ENCODE measurements at regions not wholly inside any gene's neighbourhood (a gene's known extent, or its start where the extent isn't known, plus 50 kb on each side); places are given as distances from the start of the nearest gene placed in this dataset.

DNA sequence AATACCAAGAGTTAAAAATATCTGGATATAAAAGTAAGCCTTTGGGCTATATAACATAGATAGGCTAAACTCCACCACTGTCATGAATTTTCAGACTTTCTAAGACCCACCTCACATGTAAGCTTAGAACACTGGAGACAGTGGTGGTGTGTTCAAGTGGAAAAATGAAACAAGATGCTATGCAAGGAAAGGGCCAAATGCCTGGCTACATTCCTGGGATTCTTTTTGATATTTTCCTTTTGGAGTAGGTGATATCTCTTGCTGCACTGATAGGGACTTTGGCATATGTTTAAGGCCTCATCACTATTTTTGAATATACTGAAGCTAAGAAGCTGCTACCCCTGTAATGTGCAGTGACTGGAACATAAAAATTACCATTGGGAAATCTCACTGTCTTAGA lies 341.3 kb downstream of the SLC16A7 start:
- TF ChIP-seq, protein P1, sequence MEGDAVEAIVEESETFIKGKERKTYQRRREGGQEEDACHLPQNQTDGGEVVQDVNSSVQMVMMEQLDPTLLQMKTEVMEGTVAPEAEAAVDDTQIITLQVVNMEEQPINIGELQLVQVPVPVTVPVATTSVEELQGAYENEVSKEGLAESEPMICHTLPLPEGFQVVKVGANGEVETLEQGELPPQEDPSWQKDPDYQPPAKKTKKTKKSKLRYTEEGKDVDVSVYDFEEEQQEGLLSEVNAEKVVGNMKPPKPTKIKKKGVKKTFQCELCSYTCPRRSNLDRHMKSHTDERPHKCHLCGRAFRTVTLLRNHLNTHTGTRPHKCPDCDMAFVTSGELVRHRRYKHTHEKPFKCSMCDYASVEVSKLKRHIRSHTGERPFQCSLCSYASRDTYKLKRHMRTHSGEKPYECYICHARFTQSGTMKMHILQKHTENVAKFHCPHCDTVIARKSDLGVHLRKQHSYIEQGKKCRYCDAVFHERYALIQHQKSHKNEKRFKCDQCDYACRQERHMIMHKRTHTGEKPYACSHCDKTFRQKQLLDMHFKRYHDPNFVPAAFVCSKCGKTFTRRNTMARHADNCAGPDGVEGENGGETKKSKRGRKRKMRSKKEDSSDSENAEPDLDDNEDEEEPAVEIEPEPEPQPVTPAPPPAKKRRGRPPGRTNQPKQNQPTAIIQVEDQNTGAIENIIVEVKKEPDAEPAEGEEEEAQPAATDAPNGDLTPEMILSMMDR (conservative IDR thresholded peaks at IDR 0.05) = no peak
- no peak overlapping the region for H3K27ac Mint-ChIP-seq (ENCODE audit: unreplicated experiment)
- H3K9me3 Mint-ChIP-seq = peaks cover 2% of the 10 kb centered on the region
- H3K4me1 Mint-ChIP-seq = no peaks in the 10 kb centered on the region
- no peaks in the 10 kb centered on the region for H3K36me3 Mint-ChIP-seq (ENCODE audit: low read depth)
- H3K27me3 Mint-ChIP-seq (ENCODE audit: low read depth) = no peaks in the 10 kb centered on the region
- DNase-seq (ENCODE audit: low read depth, low spot score) = no peak
- no peak overlapping the region for H3K4me3 Mint-ChIP-seq

DNA sequence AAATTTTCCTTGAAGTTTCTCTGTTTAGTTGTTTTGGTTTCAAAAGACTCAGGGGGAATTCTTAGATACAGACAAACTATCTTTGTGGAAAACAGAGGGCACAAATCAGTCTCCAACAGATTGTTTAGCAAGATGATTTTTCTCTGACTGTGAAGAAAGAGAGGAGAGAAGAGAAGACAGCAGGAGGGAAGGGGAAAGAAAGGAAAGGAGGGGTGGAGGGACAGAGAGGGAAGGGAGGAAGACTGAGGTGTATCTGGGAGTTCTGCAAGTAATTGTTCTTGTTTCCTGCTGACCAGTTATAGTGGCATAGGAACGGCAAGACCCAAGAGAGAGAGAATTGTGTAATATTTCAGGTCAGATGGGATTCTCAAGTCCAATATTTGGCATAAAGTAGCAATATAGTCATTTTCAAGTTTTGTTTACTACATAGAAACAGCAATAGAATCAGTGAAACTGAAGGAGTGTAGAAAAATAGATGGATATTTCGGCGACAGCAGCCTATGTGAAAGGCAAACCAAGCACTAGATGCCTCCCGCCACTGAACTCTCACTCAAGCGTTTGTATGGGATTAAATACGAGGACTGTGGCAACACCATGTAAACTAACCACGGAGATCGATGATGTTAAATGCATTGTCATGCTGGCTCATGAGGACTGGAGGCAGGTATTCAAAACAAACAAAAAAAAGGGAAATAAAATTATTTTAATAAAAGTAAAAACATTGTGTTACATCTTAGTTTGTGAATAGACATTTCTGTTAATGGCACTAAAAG lies 342.5 kb downstream of the SLC16A7 start:
- Mint-ChIP-seq H3K4me3 (no peak overlapping the region), H3K27ac (ENCODE audit: unreplicated experiment) (no peak overlapping the region), H3K27me3 (ENCODE audit: low read depth) (no peaks in the 10 kb centered on the region), H3K36me3 (ENCODE audit: low read depth) (no peaks in the 10 kb centered on the region), H3K9me3 (peaks cover 2% of the 10 kb centered on the region), H3K4me1 (no peaks in the 10 kb centered on the region)
- DNase-seq (ENCODE audit: low read depth, low spot score) = no peak
- TF ChIP-seq, protein P1 (conservative IDR thresholded peaks at IDR 0.05) = no peak

DNA sequence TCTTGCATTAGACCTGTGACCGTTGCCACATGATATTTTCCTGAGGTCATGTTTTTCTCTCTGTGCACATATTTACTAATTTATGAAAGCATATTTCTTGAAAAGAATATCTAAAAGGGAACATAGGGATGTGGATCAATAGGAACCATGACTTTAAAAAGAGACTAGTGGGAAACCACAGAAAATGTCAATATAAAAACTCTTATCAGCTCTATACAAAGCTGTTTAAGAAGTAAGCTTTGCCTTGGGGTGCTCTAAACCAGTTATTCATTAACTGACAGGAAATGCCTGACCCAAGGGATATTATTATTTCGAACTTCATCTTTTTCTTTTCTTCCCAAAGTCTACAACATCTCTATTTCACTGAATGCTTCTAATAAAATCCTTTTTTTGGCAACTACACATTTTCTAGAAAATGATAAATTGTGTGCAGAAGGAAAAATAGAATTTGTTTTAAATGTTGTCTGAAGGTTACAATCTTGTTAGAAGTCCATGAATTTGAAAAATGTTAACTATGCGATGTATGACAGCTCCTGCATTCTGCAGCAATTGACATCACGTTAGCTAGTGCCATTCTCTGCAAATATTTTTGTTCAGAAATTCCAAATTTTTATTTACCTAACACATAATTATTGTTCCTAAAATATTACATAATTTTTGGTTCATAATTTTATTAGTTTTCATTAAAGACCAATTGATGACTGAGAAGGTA lies 345.0 kb downstream of the SLC16A7 start:
- H3K4me3 Mint-ChIP-seq = no peak overlapping the region
- TF ChIP-seq, protein P1 (conservative IDR thresholded peaks at IDR 0.05) = no peak

DNA sequence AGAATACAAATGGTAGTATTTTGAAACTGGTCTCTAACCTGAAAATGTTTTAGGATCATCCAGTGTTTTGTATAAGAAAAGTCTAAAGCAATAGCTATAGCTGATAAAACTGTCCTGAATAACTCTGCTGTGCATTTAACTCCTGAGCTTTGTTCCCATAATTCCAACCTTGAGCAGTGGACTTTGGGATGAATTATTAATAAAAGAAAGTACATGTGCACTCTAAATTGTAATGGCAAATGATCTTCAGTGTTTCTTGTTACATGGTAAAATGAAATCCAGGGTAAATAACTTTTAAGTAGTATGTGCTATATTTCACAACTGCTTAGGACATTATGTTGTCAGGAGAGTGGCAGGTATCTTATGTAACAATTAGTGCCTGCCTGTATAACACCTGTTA lies 345.6 kb downstream of the SLC16A7 start:
- Mint-ChIP-seq H3K4me3 (no peak overlapping the region), H3K4me1 (no peaks in the 10 kb centered on the region), H3K9me3 (peaks cover 3% of the 10 kb centered on the region), H3K27me3 (ENCODE audit: low read depth) (no peaks in the 10 kb centered on the region), H3K27ac (ENCODE audit: unreplicated experiment) (no peak overlapping the region), H3K36me3 (ENCODE audit: low read depth) (no peaks in the 10 kb centered on the region)
- TF ChIP-seq, protein P1 (conservative IDR thresholded peaks at IDR 0.05) = no peak
- DNase-seq (ENCODE audit: low read depth, low spot score) = no peak

More for the DNA sequence above, 345.0 kb downstream of the SLC16A7 start:
- Mint-ChIP-seq H3K27ac (ENCODE audit: unreplicated experiment) (no peak overlapping the region), H3K4me1 (no peaks in the 10 kb centered on the region), H3K36me3 (ENCODE audit: low read depth) (no peaks in the 10 kb centered on the region), H3K27me3 (ENCODE audit: low read depth) (no peaks in the 10 kb centered on the region), H3K9me3 (peaks cover 3% of the 10 kb centered on the region)
- no peak for DNase-seq (ENCODE audit: low read depth, low spot score)

DNA sequence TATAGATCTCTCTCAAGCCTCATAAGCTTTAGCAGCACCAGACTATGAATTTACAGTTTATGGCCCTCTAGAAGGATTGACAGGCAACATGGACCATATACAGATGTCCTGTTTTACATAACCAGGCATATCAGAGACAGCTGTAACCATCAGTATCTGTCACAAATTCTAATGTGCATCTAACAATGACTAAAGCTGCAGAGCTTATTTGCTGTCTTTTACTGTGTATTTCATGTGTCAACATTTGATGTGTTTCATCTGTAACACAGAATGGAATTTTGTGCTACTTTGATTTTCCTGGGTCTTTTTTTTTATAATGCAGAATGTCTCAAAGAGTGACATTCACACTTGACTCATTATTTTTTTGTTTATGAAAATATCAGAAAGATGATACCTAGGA lies 348.3 kb downstream of the SLC16A7 start:
- no peak overlapping the region for H3K27ac Mint-ChIP-seq (ENCODE audit: unreplicated experiment)
- TF ChIP-seq, protein P1 (conservative IDR thresholded peaks at IDR 0.05) = no peak
- no peaks in the 10 kb centered on the region for H3K4me1 Mint-ChIP-seq
- no peaks in the 10 kb centered on the region for H3K27me3 Mint-ChIP-seq (ENCODE audit: low read depth)
- H3K4me3 Mint-ChIP-seq = no peak overlapping the region
- H3K36me3 Mint-ChIP-seq (ENCODE audit: low read depth) = no peaks in the 10 kb centered on the region
- no peak for DNase-seq (ENCODE audit: low read depth, low spot score)
- H3K9me3 Mint-ChIP-seq = peaks cover 6% of the 10 kb centered on the region
